ENCODE measurements at regions not wholly inside any gene's neighbourhood (a gene's known extent, or its start where the extent isn't known, plus 50 kb on each side); places are given as distances from the start of the nearest gene placed in this dataset.

GRCh38 chr9:118761016-118761790 lies 608.0 kb downstream of the BRINP1 start:
- Histone ChIP-seq H3K36me3 (no peaks in the 10 kb centered on the region), H3K27ac (replicated peaks in 1 of 4) (no peak overlapping the region), H3K4me1 (no peaks in the 10 kb centered on the region), H3K9me3 (peaks cover 0 to 33% (median 12%) of the 10 kb centered on the region in 4 donors), H3K4me3 (no peak overlapping the region), H3K27me3 (no peaks in the 10 kb centered on the region)
- intact Hi-C loops (cut with DNase I) = no loop called here
- TF ChIP-seq EP300 (IDR thresholded peaks at IDR 0.05) = no peak
- TF ChIP-seq POLR2A (IDR thresholded peaks at IDR 0.05; ENCODE audit: low read depth) = no peak
- no peak for TF ChIP-seq POLR2AphosphoS5 (IDR thresholded peaks at IDR 0.05)
- TF ChIP-seq CTCF (IDR thresholded peaks at IDR 0.05) = no peak
- DNase-seq (ENCODE audit: extremely low spot score) = no peak
- WGBS = 86% methylated on average over 4 of the region's 4 CpGs

- DNase-seq (ENCODE audit: extremely low spot score) = no peak
- intact Hi-C loops (cut with DNase I) = no loop called here
- 82% methylated on average over 5 of the region's 5 CpGs for WGBS
- Histone ChIP-seq H3K4me1 (no peaks in the 10 kb centered on the region), H3K27me3 (no peaks in the 10 kb centered on the region), H3K36me3 (no peaks in the 10 kb centered on the region), H3K9me3 (no peaks in the 10 kb centered on the region), H3K4me3 (no peak overlapping the region), H3K27ac (replicated peaks in 1 of 4) (no peak overlapping the region)
- TF ChIP-seq CTCF (IDR thresholded peaks at IDR 0.05) = no peak
Measured at GRCh38 chr9:118767571-118767970, 601.7 kb downstream of the BRINP1 start.

GRCh38 chr9:118782790-118783463 lies 586.3 kb downstream of the BRINP1 start:
- H3K4me1 ChIP-seq = no peaks in the 10 kb centered on the region
- intact Hi-C loops (cut with DNase I) = no loop called here

GRCh38 chr9:118784033-118784432 lies 585.2 kb downstream of the BRINP1 start:
- DNase-seq (ENCODE audit: extremely low spot score) = no peak
- no peak overlapping the region for H3K4me3 ChIP-seq
- no peaks in the 10 kb centered on the region for H3K4me1 ChIP-seq
- H3K27ac ChIP-seq (replicated peaks in 1 of 4) = no peak overlapping the region
- WGBS = 95% methylated on average over 3 of the region's 3 CpGs
- H3K9me3 ChIP-seq = no peaks in the 10 kb centered on the region
- no peaks in the 10 kb centered on the region for H3K36me3 ChIP-seq
- intact Hi-C loops (cut with DNase I) = no loop called here
- H3K27me3 ChIP-seq = no peaks in the 10 kb centered on the region
- TF ChIP-seq CTCF (IDR thresholded peaks at IDR 0.05) (no peak), POLR2AphosphoS5 (IDR thresholded peaks at IDR 0.05) (no peak), EP300 (IDR thresholded peaks at IDR 0.05) (no peak), POLR2A (IDR thresholded peaks at IDR 0.05; ENCODE audit: low read depth) (no peak)

More at GRCh38 chr9:118782790-118783463, 586.3 kb downstream of the BRINP1 start:
- Histone ChIP-seq H3K27me3 (no peaks in the 10 kb centered on the region), H3K4me3 (no peak overlapping the region), H3K9me3 (no peaks in the 10 kb centered on the region), H3K27ac (replicated peaks in 1 of 4) (no peak overlapping the region), H3K36me3 (no peaks in the 10 kb centered on the region)
- DNase-seq (ENCODE audit: extremely low spot score) = no peak
- WGBS = 54% methylated on average over 5 of the region's 5 CpGs
- TF ChIP-seq CTCF (IDR thresholded peaks at IDR 0.05) = no peak

Data from esophagus muscularis mucosa (tissue), 4 donors.